Cardiac septum (tissue), 1 donor: ENCODE measurements at regions not wholly inside any gene's neighbourhood (a gene's known extent, or its start where the extent isn't known, plus 50 kb on each side); places are given as distances from the start of the nearest gene placed in this dataset.

ENCODE experiments used
- DNase-seq: peaks from one replicate; pipeline ENCODE4 v3.0.0-alpha.2; 2020; ENCODE audit warnings: low spot score
- intact Hi-C: fragments of 100-400 bp; cut with DNase I; formaldehyde crosslinking; loops from one replicate; pipeline ENCODE4 v1.14.0; 2022
- donor health status: DM: no; HTN: no; CAD: no.

- no peak for DNase-seq
- intact Hi-C loops = loop anchor here (5.0 kb wide), 2 partner anchors 42 to 68 kb away; no protein-coding TSS in a partner anchor
Measured at GRCh38 chr1:115184260-115184950, 95.1 kb upstream of the TSPAN2 start.

- intact Hi-C loops = loop anchor here (5.0 kb wide), 2 partner anchors 41 to 69 kb away; no protein-coding TSS in a partner anchor
- no peak for DNase-seq
Measured at GRCh38 chr1:115183721-115184259, 94.5 kb upstream of the TSPAN2 start.

DNA sequence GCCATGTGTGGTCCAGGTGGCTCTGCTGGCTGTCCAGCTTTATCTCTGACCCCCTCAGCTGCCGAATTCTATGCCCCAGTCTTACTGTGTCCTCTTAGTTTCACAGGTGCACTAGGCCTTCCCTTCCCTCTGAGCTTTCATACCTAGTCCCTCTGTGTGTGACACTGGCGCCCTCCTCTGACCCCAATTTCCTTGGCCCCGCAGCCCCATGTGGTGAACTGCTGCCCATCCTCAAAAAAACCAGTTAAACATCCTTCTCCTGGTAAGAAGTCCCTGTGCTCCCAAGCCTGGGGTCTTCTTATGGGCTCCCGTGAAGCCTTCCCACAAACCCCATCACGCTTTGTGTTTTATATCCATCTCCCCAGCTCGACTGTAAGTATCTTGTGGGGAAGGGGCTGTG is 93.9 kb upstream of the TSPAN2 start:
- intact Hi-C loops = loop anchor here (5.0 kb wide), 2 partner anchors 41 to 69 kb away; no protein-coding TSS in a partner anchor
- DNase-seq = no peak

- intact Hi-C loops = loop anchor here (5.0 kb wide), 2 partner anchors 40 to 70 kb away; no protein-coding TSS in a partner anchor
- no peak for DNase-seq
Measured at GRCh38 chr1:115182012-115182715, 92.9 kb upstream of the TSPAN2 start.

GRCh38 chr1:115181231-115181630 is 91.9 kb upstream of the TSPAN2 start:
- intact Hi-C loops = loop anchor here (5.0 kb wide), 2 partner anchors 39 to 71 kb away; no protein-coding TSS in a partner anchor

DNA sequence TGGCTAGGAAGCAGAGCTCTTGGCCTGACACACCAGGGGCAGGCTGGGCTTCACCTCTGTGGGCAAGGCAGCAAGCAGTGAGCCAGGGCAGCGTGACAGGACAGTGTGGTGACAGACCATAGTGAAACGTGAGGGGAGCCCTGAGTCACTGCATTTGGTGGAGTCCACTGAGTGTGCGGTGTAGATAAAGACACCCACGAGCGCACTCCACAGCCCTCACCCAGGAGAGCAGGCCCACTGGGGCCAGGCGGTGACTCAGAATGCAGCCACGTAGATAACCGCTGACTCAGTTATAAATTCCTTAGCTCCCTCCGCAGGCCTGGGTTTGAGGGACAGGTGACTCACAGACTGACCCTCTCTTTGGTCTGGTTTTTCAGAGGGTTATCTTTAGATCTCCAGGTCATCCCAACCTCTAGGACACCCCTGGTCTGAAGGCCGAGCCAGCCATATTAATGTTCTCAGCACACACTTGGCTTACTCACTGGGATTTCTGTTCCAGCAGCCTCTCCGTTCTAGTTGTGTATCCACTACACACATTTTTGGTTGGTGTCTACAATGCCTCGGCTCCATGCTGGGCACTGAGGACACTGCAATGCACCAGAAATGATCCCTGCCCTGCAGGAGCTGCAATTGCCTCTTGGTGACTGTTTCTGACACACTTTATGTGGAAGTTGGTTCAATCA is 90.2 kb upstream of the TSPAN2 start:
- peak; percentile 87 for DNase-seq
- intact Hi-C loops = loop anchor here (5.0 kb wide), 2 partner anchors 37 to 73 kb away; no protein-coding TSS in a partner anchor

More at GRCh38 chr1:115181231-115181630, 91.9 kb upstream of the TSPAN2 start:
- DNase-seq = no peak

- intact Hi-C loops = no loop called here
- DNase-seq = no peak
Measured at GRCh38 chr1:115176189-115176588, 86.9 kb upstream of the TSPAN2 start.

DNA sequence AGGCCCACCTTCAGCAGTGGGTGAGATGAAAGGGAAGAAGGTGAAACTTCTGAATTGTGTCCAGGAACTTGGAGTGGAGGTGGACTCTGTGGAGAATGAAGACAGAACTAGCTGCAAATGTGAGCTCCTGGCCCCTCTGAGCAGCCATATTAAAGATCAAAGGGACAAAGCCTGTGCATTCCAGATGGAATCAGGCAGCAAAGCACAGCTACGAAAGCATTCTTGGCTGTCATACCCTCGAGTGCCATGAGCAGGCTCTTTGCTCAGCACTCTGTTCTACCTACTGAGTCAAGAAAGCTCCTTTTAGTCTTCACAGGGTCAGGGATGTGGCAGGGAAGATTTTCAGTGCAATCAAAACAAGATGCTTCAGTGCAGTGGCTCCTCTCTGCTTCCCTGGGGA is 86.3 kb upstream of the TSPAN2 start:
- intact Hi-C loops = no loop called here
- no peak for DNase-seq

- intact Hi-C loops = no loop called here
- DNase-seq = no peak
Measured at GRCh38 chr1:115173151-115173550, 83.8 kb upstream of the TSPAN2 start.

DNA sequence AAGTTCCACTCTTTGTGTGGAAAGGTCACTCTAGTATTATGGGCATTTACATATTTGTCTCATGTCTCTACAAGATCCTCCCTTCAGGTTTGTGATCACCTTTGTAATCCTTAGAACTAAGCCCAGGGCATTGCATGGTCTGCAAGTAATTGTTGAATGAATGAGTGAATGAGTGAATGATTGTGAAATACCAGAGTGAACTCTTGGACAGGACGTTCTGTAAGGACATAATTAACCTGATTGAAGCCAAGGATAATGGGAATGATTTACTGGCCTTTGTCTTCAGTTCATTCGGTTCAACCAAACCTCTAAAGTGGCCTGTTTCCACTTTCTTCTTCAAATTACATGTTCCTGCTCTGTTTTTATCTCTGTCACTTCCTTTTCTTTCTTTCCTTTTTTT is 83.0 kb upstream of the TSPAN2 start:
- DNase-seq = no peak
- intact Hi-C loops = no loop called here

DNA sequence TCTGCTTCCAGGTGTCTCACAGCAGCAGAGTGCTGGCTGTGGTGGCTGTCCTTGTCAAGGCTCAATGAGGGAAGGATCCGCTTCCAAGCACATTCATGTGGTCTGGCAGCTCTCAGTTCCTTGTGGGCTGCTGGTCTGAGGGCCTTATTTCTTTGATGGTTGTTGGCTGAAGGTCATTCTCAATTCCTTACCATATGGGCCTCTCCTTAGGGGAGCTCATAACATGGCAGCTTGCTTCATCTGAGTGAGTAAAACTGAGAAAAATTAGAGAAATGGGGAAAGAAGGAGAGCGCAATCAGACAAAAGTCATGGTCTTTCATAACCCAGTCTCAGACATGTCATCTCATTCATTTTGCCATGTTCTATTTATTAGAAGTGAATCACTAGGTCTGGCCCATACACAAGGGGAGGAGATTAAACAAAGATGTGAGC is 81.7 kb upstream of the TSPAN2 start:
- intact Hi-C loops = no loop called here
- DNase-seq = no peak

DNA sequence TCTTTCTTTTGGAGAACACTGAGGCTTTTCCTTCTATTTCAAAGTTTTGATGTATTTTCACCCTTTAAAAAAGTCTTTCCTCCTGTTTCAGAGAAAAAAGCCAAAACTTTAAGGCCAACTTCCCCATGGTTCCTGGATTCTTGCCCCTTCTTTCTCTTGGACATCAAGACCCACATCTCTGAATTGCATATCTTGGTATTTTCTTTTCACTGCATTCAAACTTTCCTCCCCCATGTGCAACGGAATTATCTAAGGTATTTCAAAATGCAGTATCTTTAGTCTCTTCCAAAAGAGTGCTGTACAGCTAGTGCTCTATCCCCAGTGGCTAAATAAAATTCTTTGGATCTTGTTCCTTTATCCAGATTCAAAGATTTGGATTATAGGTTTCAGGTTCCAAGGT is 81.1 kb upstream of the TSPAN2 start:
- no peak for DNase-seq
- intact Hi-C loops = no loop called here

GRCh38 chr1:115168026-115168425 is 78.7 kb upstream of the TSPAN2 start:
- no peak for DNase-seq
- intact Hi-C loops = no loop called here

GRCh38 chr1:115166531-115167091 is 77.3 kb upstream of the TSPAN2 start:
- intact Hi-C loops = no loop called here
- DNase-seq = no peak

- intact Hi-C loops = no loop called here
- DNase-seq = no peak
Measured at GRCh38 chr1:115165776-115166175, 76.5 kb upstream of the TSPAN2 start.

DNA sequence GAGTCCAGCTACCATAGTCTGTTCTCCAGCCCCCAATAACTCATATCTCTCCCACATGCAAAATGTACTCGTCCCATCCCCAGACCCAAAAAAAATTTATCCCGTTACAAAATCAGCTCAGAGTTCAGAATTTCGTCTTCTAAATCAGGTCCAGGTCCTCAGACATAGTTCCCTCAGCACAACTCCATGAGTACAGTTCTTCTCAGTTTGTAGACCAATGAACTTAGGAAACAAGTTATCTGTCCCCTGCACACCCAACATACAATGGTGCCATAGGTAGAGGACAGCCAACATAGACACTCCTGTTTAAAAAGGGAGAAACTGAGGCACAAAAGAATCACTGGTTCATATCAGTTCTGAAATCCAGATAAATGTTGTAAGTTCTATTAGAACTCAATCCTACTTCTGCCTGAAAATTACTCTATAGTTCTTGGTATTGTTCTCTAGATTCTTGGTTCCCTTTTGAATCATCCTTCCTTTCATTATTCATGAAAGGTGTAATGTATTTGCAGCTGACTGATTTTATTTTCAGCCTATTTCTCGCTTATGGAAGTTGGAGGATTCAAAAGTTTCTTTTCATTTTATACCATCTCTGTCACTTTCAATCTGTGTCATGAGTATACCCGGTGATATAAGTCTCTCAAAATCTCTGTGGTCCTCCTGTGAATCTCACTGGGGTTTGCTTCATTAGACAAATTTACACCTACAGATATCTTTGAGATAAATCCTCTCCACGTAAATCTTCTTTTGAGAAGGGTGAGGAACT is 75.8 kb upstream of the TSPAN2 start:
- DNase-seq = no peak
- intact Hi-C loops = no loop called here

- intact Hi-C loops = no loop called here
- no peak for DNase-seq
Measured at GRCh38 chr1:115164484-115164883, 75.2 kb upstream of the TSPAN2 start.

- no peak for DNase-seq
- intact Hi-C loops = no loop called here
Measured at GRCh38 chr1:115160728-115161127, 71.4 kb upstream of the TSPAN2 start.

- intact Hi-C loops = no loop called here
- no peak for DNase-seq
Measured at GRCh38 chr1:115159958-115160357, 70.7 kb upstream of the TSPAN2 start.
